NB4 (cell line): ENCODE measurements at regions not wholly inside any gene's neighbourhood (a gene's known extent, or its start where the extent isn't known, plus 50 kb on each side); places are given as distances from the start of the nearest gene placed in this dataset.

Source experiments
- DNase-seq: peaks from one replicate; pipeline ENCODE4 v3.0.0; 2010; ENCODE audit warnings: low read depth
- H3K4me3 ChIP-seq: one replicate; pipeline ENCODE4 v1.5.1; 2011; ENCODE audit warnings: mild to moderate bottlenecking, low read depth, low read length, moderate library complexity
- MYC ChIP-seq: IDR thresholded peaks from 2 replicates; pipeline ENCODE4 v1.6.1; 2011; ENCODE audit warnings: low read depth, low read length
- POLR2A ChIP-seq: IDR thresholded peaks from 2 replicates; pipeline ENCODE4 v1.6.1; 2011; ENCODE audit warnings: mild to moderate bottlenecking; ENCODE audit not compliant: insufficient read length; ENCODE audit errors: extremely low read depth
- TF ChIP-seq, protein P1 (sequence below): IDR thresholded peaks from 2 replicates; pipeline ENCODE4 v1.6.1; 2011; ENCODE audit warnings: low read depth, low read length
- TF ChIP-seq, protein P2 (sequence below): IDR thresholded peaks from one replicate; pipeline ENCODE4 v1.5.1; 2012; ENCODE audit warnings: low read depth, low read length

DNA sequence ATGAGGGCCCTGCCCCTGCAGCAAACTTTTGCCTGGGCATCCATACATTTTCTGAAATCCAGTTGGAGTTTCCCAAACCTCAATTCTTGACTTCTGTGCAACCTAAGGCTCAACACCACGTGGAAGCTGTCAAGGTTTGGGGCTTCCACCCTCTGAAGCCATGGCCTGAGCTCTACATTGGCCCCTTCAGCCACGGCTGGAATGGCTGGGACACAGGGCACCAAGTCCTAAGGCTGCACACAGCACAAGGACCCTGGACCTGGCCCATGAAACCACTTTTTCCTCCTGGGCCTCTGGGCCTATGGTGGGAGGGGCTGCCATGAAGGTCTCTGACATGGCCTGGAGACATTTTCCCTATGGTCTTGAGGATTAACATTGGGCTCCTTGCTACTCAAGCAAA is 266.3 kb downstream of the LRIG3 start:
- TF ChIP-seq, protein P1, sequence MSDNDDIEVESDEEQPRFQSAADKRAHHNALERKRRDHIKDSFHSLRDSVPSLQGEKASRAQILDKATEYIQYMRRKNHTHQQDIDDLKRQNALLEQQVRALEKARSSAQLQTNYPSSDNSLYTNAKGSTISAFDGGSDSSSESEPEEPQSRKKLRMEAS = no peak
- TF ChIP-seq, protein P2, sequence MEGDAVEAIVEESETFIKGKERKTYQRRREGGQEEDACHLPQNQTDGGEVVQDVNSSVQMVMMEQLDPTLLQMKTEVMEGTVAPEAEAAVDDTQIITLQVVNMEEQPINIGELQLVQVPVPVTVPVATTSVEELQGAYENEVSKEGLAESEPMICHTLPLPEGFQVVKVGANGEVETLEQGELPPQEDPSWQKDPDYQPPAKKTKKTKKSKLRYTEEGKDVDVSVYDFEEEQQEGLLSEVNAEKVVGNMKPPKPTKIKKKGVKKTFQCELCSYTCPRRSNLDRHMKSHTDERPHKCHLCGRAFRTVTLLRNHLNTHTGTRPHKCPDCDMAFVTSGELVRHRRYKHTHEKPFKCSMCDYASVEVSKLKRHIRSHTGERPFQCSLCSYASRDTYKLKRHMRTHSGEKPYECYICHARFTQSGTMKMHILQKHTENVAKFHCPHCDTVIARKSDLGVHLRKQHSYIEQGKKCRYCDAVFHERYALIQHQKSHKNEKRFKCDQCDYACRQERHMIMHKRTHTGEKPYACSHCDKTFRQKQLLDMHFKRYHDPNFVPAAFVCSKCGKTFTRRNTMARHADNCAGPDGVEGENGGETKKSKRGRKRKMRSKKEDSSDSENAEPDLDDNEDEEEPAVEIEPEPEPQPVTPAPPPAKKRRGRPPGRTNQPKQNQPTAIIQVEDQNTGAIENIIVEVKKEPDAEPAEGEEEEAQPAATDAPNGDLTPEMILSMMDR = no peak
- no peak for TF ChIP-seq POLR2A
- H3K4me3 ChIP-seq = no peak overlapping the region
- no peak for DNase-seq

DNA sequence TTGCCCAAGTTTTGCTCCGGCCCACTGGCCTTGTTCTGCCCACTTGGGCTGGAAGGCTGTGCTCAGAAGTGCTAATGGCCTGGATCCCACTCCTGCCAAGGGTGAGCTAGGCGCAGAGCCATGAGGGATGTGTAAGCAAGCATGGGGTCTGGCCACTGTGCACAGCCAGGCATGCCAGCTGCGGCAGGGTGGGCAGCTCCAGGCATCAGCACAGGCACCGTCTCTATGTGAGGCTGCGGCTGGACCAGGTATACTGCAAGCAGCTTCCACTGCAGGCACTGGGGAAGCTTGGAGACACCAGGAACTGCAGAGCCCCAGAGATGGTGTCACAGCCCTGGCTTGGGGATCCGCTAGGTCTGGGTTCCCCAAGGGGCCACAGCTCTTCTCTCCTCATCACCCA is 264.9 kb downstream of the LRIG3 start:
- no peak for DNase-seq
- H3K4me3 ChIP-seq = no peak overlapping the region
- TF ChIP-seq MYC (no peak), POLR2A (no peak)
- TF ChIP-seq, protein P1 = no peak
- TF ChIP-seq, protein P2 = no peak

DNA sequence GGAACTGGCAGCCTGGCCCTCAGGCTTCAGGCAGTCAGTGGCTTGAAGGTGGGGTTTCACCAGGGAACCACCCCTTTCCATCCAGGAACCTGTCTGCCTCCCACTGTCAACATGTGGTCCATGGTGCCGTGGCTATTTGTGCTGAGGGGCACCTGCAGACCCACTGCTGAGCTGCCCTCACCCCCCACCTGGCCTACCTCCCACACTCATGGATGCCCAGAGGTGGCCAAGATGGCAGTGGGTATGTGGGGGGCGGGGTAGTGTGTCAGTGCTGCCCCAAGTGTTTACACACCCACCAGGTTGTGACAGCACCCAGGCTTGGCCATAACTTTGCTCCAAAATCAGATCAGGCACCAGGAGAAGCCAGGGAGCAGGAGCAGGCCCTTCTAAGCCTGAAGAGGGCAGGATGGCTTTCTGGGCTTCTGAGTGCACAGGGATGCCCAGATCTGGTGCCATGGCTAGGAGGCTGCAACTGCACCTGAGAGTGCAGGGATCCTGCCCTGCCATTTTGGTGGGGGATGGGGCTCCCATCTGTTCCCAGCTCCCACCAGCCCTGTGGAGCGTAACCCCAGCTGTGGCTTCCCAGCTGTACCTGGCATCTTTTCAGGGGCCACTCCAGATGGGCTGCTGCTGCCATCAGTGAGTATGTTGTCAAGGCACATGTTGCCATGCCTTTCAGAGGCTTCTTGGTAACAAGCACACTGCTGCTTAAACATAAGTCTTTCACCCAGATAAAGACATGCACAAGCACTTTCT is 263.9 kb downstream of the LRIG3 start:
- TF ChIP-seq, protein P2 = no peak
- no peak for TF ChIP-seq MYC
- TF ChIP-seq POLR2A = no peak
- TF ChIP-seq, protein P1 = no peak
- DNase-seq = no peak
- H3K4me3 ChIP-seq = no peak overlapping the region

DNA sequence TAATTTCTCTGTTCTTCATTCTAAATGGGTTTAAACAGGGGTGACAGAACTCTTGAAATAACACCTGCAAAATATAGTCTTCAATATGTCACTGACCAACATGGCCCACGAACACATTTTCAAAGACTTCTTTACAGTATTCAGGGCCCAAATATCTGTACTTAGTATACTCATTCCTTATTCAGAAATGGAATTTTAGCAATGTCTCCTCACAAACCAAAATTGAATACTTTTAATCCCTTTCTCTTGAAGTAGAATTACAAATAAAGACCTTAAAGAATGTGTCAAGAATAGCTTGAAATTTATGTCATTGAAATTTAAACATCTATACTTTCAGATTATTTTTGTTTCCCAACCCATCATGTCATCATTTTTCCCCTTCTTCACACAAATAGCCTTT is 263.1 kb downstream of the LRIG3 start:
- H3K4me3 ChIP-seq = no peak overlapping the region
- no peak for DNase-seq
- TF ChIP-seq POLR2A = no peak
- TF ChIP-seq, protein P1 = no peak
- TF ChIP-seq, protein P2 = no peak
- TF ChIP-seq MYC = no peak

DNA sequence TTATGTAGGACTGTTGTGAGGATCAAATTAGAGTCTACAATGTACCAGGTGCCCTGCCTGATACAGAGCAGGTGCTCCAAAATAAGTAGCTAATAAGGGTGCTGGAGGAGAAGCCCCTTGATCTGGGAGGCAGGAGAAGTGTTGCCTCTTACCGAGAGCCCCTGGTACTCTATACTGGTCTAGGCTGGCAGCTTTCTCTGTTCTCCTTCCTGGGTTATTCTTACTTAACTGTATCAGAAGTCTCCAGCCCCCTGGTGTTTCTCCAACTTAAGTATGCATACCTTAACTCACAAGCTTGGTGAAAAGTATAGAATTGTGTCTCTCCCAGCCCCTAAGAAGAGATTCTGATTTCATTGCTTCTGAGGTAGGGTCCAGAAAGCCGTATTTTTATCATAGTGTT is 254.9 kb downstream of the LRIG3 start:
- TF ChIP-seq POLR2A = no peak
- TF ChIP-seq, protein P2 = no peak
- no peak for TF ChIP-seq MYC
- TF ChIP-seq, protein P1 = no peak
- no peak for DNase-seq
- H3K4me3 ChIP-seq = no peak overlapping the region

- no peak overlapping the region for H3K4me3 ChIP-seq
- TF ChIP-seq, protein P2 = no peak
- TF ChIP-seq, protein P1 = no peak
- no peak for TF ChIP-seq MYC
- no peak for TF ChIP-seq POLR2A
- no peak for DNase-seq
These were observed 252.1 kb downstream of the LRIG3 start for GRCh38 chr12:58668233-58668632.
